Stomach smooth muscle (tissue), 2 donors: ENCODE measurements at regions not wholly inside any gene's neighbourhood (a gene's known extent, or its start where the extent isn't known, plus 50 kb on each side); places are given as distances from the start of the nearest gene placed in this dataset.

ENCODE experiments used
- H3K27ac ChIP-seq: one replicate; pipeline ENCODE4 v1.7.0; 2013; ENCODE audit warnings: mild to moderate bottlenecking, low read length, inconsistent platforms
- H3K27me3 ChIP-seq, 2 donors: one replicate each; pipeline ENCODE4 v1.7.0; 2013; ENCODE audit warnings: low read length in 2 of 2; ENCODE audit not compliant: insufficient read depth in 2 of 2, control insufficient read depth in 1 of 2
- H3K36me3 ChIP-seq, 2 donors: one replicate each; pipeline ENCODE4 v1.7.0; 2013; ENCODE audit warnings: low read length in 2 of 2; ENCODE audit not compliant: control insufficient read depth in 2 of 2, insufficient read depth in 2 of 2
- H3K4me1 ChIP-seq: one replicate; pipeline ENCODE4 v1.7.0; 2013; ENCODE audit warnings: low read length; ENCODE audit not compliant: control insufficient read depth, insufficient read depth
- H3K4me3 ChIP-seq, 2 donors: one replicate each; pipeline ENCODE4 v1.7.0; 2013; ENCODE audit warnings: low read length in 2 of 2
- H3K9ac ChIP-seq, 2 donors: one replicate each; pipeline ENCODE4 v1.7.0; 2013; ENCODE audit warnings: low read length in 2 of 2, mild to moderate bottlenecking in 1 of 2
- H3K9me3 ChIP-seq, 2 donors: one replicate each; pipeline ENCODE4 v1.7.0; 2013; ENCODE audit warnings: low read length in 2 of 2; ENCODE audit not compliant: control insufficient read depth in 2 of 2
- donor health status: healthy.
- donor health status: Pancreatic carcinoma.

GRCh38 chr6:14450578-14450977, 333.0 kb downstream of the CD83 start:
- no peaks in the 10 kb centered on the region for H3K36me3 ChIP-seq
- H3K9ac ChIP-seq = no peak overlapping the region
- no peak overlapping the region for H3K27ac ChIP-seq
- H3K27me3 ChIP-seq = no peaks in the 10 kb centered on the region
- peaks cover 7% of the 10 kb centered on the region for H3K4me1 ChIP-seq
- no peaks in the 10 kb centered on the region for H3K9me3 ChIP-seq
- H3K4me3 ChIP-seq = no peak overlapping the region

GRCh38 chr6:14451594-14452374, 334.2 kb downstream of the CD83 start:
- H3K36me3 ChIP-seq = no peaks in the 10 kb centered on the region
- peaks cover 13% of the 10 kb centered on the region for H3K4me1 ChIP-seq
- H3K27me3 ChIP-seq = no peaks in the 10 kb centered on the region
- H3K9ac ChIP-seq = no peak overlapping the region
- no peak overlapping the region for H3K4me3 ChIP-seq
- H3K27ac ChIP-seq = no peak overlapping the region
- no peaks in the 10 kb centered on the region for H3K9me3 ChIP-seq

GRCh38 chr6:14452567-14453527, 335.3 kb downstream of the CD83 start:
- H3K4me1 ChIP-seq = peaks cover 13% of the 10 kb centered on the region

GRCh38 chr6:14453712-14454472, 336.3 kb downstream of the CD83 start:
- H3K9ac ChIP-seq = no peak overlapping the region
- no peak overlapping the region for H3K4me3 ChIP-seq
- H3K27ac ChIP-seq = no peak overlapping the region
- no peaks in the 10 kb centered on the region for H3K27me3 ChIP-seq
- H3K36me3 ChIP-seq = no peaks in the 10 kb centered on the region
- peaks cover 13% of the 10 kb centered on the region for H3K4me1 ChIP-seq
- H3K9me3 ChIP-seq = no peaks in the 10 kb centered on the region

More at GRCh38 chr6:14452567-14453527, 335.3 kb downstream of the CD83 start:
- no peak overlapping the region for H3K4me3 ChIP-seq
- no peaks in the 10 kb centered on the region for H3K27me3 ChIP-seq
- H3K9ac ChIP-seq = no peak overlapping the region
- H3K27ac ChIP-seq = no peak overlapping the region
- no peaks in the 10 kb centered on the region for H3K36me3 ChIP-seq
- no peaks in the 10 kb centered on the region for H3K9me3 ChIP-seq

- H3K27ac ChIP-seq = no peak overlapping the region
- no peak overlapping the region for H3K4me3 ChIP-seq
- H3K9me3 ChIP-seq = no peaks in the 10 kb centered on the region
- H3K36me3 ChIP-seq = no peaks in the 10 kb centered on the region
- H3K27me3 ChIP-seq = no peaks in the 10 kb centered on the region
- H3K9ac ChIP-seq = no peak overlapping the region
- peaks cover 10% of the 10 kb centered on the region for H3K4me1 ChIP-seq
These were observed 336.9 kb downstream of the CD83 start for GRCh38 chr6:14454473-14454775.

GRCh38 chr6:14455427-14455826, 337.9 kb downstream of the CD83 start:
- no peaks in the 10 kb centered on the region for H3K9me3 ChIP-seq
- no peak overlapping the region for H3K27ac ChIP-seq
- H3K36me3 ChIP-seq = no peaks in the 10 kb centered on the region
- H3K4me1 ChIP-seq = peaks cover 10% of the 10 kb centered on the region
- H3K9ac ChIP-seq = no peak overlapping the region
- H3K27me3 ChIP-seq = no peaks in the 10 kb centered on the region
- no peak overlapping the region for H3K4me3 ChIP-seq

- H3K4me3 ChIP-seq = no peak overlapping the region
- H3K36me3 ChIP-seq = no peaks in the 10 kb centered on the region
- no peaks in the 10 kb centered on the region for H3K9me3 ChIP-seq
- no peaks in the 10 kb centered on the region for H3K27me3 ChIP-seq
- peaks cover 10% of the 10 kb centered on the region for H3K4me1 ChIP-seq
- H3K27ac ChIP-seq = no peak overlapping the region
- no peak overlapping the region for H3K9ac ChIP-seq
These were observed 338.5 kb downstream of the CD83 start for GRCh38 chr6:14455876-14456648.

- Histone ChIP-seq H3K9ac (no peak overlapping the region), H3K9me3 (peaks cover 0 to 3% of the 10 kb centered on the region in 2 donors), H3K4me3 (no peak overlapping the region), H3K27me3 (no peaks in the 10 kb centered on the region), H3K36me3 (no peaks in the 10 kb centered on the region), H3K27ac (no peak overlapping the region), H3K4me1 (peaks cover 10% of the 10 kb centered on the region)
These were observed 339.4 kb downstream of the CD83 start for GRCh38 chr6:14456941-14457340.

- no peaks in the 10 kb centered on the region for H3K27me3 ChIP-seq
- peaks cover 0 to 4% of the 10 kb centered on the region in 2 donors for H3K9me3 ChIP-seq
- H3K4me3 ChIP-seq = no peak overlapping the region
- no peaks in the 10 kb centered on the region for H3K36me3 ChIP-seq
- H3K27ac ChIP-seq = no peak overlapping the region
- no peak overlapping the region for H3K9ac ChIP-seq
- H3K4me1 ChIP-seq = peaks cover 10% of the 10 kb centered on the region
These were observed 341.2 kb downstream of the CD83 start for GRCh38 chr6:14458669-14459266.

- H3K4me1 ChIP-seq = peaks cover 10% of the 10 kb centered on the region
- H3K4me3 ChIP-seq = no peak overlapping the region
- no peaks in the 10 kb centered on the region for H3K36me3 ChIP-seq
- no peak overlapping the region for H3K9ac ChIP-seq
- peaks cover 0 to 4% of the 10 kb centered on the region in 2 donors for H3K9me3 ChIP-seq
- no peaks in the 10 kb centered on the region for H3K27me3 ChIP-seq
- H3K27ac ChIP-seq = no peak overlapping the region
These were observed 341.7 kb downstream of the CD83 start for GRCh38 chr6:14459315-14459714.
